NCI-H345 (cell line): ENCODE measurements at regions not wholly inside any gene's neighbourhood (a gene's known extent, or its start where the extent isn't known, plus 50 kb on each side); places are given as distances from the start of the nearest gene placed in this dataset.
A peak's percentile ranks its signal among the peaks of the same experiment; 100 is the strongest.
"Not testable (repeated sequence)": the region's sequence is repeated elsewhere in the genome, so short reads cannot be mapped to it uniquely, and the experiment has no call there.

Experiments used
- DNase-seq: peaks from one replicate; lab custom pipeline; 2025; lab: John Stamatoyannopoulos, UW

DNA sequence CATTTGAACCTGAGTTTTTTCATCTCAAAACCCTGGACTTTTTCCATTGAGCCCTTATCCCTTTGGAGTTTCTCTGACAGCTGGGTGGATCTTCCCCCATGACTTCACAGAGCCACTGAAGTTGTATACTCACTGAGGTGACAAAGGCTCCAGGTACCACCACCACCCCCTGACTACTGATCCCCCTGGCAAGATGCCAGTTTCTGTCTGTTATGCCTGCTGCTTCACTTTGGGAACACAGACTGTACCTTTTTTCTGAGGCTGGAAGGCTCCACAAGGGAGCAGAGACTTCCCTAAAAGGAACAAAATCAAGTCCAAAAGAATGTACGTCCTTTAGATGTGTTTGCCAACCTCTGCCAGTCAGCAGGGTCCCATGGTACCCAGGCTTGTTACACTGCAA, 160.3 kb upstream of the JADE1 start:
- peak; percentile 34 for DNase-seq

DNA sequence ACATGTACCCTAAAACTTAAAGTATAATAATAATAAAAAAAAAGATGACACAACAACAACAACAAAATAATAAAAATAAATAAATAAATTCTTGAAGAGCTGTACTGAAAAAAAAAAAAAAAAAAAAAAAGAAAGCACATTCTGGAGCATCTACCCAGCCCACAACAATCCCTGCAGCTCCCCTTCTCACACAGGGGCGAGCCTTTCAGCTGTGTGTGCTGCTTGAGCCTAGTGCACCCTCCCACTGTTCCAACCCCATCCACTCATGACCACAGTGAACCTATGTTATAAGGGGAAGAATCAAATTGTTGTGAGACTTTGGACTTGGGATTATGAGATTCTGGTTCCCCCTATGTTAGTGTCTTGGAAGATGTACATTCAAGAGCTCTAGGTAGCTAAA, 161.5 kb upstream of the JADE1 start:
- no peak for DNase-seq

DNA sequence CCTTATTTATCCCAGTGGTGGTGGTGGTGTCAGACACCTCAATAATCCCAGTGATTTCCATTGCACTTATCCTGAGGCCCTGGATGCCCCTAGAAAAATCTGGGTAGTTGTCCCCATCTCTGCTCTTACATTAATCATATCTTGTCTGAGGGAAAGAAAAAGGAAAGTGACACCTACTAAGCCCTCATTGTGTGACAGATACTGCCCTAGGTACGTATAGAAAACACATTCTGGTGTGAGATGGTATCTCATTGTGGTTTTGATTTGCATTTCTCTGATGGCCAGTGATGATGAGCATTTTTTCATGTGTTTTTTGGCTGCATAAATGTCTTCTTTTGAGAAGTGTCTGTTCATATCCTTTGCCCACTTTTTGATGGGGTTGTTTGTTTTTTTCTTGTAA, 162.6 kb upstream of the JADE1 start:
- not testable (repeated sequence) for DNase-seq

DNA sequence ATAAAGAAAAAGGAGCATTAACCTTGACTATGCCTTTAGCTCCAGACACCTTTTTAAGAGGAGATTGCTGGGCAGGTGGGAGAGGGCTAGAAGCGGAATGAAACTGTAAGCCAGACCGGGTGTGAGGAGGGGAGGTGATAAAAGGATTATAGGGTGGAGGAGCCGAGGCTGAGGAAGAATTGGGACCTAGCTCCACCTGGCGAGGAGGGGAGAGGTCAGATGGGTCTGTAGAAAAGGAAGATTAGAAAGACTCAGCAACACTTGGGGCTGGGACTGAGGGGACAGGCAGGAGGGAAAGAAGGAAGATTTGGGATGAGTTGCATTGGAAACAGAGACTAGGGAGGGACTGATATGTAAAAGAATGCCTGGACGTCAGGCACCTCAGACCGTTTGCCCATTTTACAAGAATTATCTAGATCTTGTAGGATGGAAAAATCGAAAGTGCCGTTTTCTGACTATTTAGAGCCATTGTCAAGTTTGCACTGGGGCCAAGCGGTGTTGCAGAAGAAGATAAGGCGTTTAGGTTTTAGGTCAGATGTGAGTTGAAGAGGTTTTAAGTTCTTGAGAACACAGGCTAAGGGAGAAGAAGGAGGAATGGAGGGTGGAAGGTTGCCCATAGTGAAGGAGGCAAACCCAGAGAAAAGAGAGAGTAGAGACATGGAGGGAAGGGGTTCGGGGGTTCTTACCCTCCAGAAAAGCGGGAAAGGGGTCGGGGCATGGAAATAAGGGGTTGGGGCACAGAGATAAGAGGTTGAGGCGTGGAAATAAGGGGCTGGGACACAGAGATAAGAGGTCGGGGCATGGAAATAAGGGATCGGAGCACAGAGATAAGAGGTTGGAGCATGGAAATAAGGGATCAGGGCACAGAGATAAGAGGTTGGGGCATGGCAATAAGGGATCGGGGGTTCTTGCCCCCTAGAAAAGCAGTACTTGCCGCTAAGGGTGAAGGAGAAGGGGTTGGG, 164.5 kb upstream of the JADE1 start:
- not testable (repeated sequence) for DNase-seq

DNA sequence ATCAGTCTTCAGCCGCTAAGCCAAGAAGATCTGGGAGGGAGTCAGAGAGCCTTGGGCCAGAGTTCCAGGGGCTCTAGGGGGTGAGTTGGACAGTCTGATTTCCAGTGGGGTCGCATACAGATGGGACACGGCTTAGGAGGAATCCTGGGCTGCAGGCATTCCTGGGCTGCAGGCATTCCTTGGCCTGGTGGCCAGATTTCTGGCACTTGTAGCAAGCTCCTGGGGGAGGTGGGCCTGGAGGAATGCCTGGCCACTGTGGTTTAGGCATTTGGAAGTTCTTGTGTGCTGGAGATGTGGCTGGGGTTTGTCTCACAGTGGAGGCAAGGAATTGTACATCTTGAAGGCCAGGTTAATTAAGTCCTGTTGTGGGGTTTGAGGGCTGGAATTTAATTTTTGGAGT, 165.4 kb upstream of the JADE1 start:
- not testable (repeated sequence) for DNase-seq

DNA sequence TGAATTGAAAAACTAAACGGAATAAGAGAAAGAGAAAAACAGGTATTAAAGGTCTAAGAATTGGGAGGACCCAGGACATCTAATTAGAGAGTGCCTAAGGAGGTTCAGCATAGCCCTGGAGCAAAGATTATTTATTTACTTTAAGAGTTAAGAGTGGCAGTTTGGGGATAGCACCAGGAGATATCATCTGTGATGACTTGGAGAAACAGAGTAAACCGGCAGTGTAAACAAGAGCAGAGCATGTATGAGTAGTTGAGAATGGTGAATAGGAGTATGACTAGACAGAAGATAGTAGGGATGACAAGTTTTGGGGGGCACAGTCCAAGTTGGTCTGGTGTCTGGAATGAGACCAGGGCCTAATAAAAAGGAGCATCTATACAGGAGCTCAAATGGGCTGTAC, 167.9 kb upstream of the JADE1 start:
- not testable (repeated sequence) for DNase-seq

DNA sequence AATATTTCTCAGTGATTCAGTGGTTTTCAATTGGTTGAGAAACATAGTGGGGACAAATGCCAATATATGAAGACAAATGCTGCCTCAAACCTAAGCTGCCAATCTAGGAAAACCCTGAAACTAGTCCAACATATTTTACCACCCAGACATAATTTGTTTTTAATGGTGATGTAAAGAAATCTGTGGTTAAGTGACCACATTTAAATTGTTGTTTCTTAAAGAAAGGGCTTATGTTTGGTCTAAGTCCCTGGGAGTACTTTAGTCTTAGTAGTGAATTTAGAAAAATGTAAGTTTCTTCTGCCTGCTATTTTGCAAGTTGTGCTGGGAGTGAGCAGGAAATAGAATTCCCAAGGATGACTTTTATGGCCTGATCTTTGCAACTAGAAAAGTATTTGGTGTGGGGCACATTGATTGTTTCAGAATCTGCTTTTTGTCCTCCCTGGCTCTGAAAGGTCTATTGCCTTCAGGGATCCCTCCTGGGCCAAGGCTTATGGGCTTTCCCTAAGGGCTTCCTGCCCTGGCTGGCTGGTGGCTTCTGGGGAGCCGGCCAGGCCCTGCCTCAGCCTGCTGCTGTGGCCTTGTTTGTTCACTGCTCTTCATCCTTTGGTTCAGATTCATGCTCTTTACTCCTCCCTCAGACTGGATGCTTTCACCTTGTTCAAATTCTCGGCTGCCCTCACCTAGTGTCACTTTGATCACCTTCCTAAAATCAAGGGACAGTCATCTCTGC, 169.8 kb upstream of the JADE1 start:
- no peak for DNase-seq

DNA sequence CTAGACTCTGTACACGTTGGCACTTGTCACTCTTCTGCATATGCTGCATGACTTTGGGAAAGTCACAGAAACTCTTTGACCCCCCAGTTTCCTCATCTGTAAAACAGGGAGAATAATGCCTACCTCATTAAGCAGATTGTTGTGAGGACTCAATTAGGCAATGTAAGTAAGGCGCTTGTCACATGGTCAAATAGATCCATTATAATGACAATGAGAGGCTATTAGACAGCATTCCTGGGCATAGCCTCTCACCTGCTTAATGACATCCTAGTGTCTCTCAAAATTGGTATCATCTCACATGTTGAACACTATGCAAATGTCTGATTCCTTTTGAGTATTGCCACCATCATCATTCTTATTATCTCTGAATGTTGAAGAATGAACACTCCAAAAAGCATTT, 172.6 kb upstream of the JADE1 start:
- DNase-seq, result no peak

DNA sequence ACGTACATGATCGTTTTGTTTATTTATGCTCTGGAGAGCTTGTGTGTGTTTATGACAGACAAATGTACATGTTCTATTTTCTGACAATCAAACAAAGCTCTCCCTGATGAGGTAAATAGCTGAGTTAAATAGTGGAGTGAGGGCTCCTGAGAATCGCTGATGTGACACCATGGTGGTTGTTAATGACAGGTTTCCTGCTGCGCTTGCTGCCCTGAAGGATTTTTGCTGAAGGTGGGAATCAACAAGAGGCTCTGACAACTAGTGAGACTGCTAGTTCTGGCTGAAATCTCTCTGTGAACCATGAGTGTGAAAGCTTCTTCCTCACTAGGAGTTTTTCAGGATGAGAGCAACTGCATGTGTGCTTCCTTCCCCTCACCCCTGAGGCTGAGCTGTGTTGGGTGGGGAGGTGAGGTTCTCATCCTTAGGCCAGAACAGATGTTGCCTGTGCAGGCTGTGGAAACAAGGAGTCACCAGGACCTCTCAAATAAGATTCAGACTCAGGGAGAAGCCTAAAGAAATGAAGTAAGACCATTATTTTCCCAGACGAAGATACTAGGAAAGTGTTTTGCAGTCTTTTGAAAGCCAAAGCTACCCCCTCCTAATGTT, 173.4 kb upstream of the JADE1 start:
- DNase-seq, result no peak

DNA sequence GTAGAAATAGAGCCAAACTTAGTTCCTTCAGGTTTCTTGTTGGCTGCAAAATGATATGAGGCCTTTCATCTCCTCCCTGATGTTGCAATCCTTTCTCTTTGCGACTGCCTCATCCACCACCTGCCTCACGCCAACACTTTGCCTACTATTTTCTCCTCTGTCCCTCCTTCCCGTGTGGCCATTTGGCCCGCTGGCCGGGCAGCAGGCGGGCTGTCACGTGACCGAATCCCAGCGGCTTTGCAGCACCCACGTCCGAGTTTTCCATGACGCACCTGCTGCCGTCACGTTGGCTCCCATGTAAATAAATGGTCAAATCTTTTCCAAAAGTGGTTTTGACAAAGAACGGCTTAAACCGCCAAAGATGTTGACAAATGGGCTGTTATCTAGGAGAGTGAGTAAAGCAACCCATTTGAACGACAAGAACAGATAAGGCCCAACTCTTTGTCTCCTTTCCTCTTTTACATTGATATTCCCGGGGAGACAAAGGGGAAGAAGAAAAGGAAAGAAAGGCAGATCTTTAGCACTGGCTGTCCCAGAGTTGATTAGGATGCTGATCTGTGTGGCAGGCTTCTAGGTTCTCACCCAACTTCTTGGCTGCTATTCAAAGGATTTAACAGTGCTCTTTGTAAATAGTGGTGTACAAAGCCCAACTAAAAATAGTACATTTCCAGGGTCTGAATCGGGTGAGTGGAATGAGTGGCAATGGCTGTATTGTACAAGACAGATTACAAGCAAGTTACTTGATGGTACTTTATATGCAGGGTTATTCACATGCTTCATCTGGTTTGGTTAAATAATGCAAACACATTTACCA, 174.2 kb upstream of the JADE1 start:
- DNase-seq, result peak; percentile 86

DNA sequence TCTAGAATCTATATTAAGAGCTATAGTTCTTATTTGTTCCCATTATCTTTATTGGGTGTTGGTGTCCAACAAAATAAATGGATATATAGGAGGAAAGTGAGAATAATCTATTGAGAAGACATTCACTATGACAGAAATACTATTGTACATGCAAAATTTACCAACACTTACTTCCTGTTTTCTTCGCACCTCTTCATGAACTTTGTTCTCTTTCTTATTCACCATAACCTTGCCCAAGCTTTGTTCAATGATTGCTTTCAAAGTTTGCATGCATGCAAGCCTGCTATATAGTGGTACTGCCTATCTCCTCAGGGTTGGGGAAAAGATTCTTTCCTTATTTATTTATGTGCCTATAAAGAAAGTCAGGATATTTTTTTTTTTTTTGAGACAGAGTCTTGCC, 176.4 kb upstream of the JADE1 start:
- no peak for DNase-seq

DNA sequence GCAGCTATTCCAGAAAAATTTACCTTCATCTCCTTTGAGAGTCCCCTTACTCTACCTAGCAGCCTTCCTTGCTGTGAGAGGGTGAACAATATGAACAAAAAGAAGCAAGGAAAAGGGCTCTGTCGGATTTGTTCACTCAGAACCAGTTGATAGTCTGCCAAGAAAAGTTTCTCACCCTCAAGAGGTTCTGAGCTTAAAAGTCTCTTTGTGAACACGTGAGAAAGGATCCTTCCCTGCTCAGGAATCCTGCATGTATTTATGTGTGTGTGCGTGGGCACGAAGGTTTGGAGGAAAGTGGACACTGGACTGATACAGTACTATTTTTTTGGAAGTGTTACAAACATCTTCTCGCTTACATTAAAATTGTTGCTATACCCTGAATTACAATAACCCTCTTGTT, 178.6 kb upstream of the JADE1 start:
- no peak for DNase-seq

DNA sequence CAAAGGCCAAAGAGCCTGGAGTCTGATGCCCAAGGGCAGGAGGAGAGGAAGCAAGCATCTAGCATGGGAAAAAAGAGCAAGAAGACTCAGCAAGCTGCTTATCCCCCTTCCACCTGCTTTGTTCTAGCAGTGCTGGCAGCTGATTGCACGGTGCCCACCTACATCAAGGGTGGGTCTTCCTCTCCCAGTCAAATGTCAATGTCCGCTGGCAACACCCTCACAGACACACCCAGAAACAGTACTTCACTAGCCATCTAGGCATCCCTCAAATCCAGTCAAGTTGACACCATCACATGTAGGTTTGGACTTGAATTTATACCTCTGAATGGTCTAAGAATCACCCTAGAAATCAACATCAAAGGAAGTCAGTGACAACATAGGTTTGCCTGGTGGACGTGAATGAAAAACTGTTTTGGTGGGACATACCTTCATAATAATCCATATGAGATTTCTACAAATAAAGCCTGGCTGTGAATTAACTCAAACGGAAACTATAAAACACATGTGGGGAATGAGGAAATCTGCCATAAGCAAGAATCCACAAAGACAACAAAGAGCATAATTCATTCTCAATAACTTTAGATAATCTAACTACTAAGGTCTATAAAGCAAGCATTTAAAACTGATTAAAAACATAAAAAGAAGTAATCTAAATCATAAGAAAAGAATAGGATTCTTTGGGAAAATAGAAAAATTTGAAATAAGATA, 185.8 kb upstream of the JADE1 start:
- no peak for DNase-seq

DNA sequence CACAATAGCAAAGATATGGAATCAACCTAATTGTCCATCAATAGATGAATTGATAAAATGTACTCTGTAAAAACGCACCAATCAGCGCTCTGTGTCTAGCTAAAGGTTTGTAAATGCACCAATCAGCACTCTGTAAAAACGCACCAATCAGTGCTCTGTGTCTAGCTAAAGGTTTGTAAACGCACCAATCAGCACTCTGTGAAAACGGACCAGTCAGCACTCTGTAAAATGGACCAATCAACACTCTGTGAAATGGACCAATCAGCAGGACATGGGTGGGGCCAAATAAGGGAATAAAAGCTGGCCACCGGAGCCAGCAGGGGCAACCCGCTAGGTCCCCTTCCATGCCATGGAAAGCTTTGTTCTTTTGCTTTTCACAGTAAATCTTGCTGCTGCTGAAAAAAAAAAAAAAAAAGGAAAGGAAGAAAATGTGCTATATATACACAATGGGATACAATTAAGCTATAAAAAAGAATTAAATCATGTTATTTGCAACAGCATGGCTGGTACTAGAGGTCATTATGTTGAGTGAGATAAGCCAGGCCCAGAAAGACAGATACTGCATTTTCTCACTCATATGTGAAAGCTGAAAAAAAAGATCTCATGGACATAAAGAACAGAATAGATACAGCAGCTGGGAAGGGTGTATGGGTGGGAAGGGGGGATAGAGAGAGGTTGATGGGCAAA, 189.1 kb upstream of the JADE1 start:
- not testable (repeated sequence) for DNase-seq

DNA sequence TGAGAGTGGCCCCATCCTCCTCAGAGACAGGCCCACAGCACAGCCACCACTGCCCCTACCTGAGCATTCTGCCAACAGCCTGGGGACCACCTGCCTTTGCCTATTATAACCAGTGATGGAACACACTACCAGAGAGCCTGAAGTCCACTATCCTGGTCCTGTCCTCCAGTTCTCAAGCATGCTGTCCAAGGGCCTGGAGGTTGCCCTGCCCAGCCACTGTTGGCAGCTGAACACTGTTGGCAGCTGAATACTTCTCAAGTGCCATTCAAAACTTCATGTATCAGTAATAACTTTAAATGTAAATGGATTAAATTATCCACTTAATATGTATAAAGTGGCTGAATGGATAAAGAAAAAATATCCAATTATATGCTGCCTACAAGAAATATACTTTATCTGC, 194.3 kb upstream of the JADE1 start:
- DNase-seq, result no peak

DNA sequence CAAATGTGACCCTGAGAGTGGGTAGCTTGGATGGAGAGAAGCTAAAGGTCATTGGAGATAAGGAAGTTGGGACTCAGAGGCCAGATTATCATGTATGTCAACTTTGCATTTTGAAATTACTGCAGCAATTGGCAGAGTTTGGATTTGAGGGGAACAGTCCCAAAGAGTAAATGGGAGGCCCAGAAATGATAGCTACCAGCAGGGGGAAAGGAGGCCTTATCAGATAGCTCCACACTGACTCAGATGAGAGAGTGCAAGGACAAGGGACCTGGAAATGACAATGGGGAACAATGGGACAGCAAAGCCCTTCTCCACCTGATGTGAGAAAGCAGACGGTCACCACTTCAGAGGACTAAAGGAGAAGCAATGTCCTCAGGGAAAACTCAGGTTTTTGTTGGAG, 201.5 kb upstream of the JADE1 start:
- DNase-seq, result no peak

DNA sequence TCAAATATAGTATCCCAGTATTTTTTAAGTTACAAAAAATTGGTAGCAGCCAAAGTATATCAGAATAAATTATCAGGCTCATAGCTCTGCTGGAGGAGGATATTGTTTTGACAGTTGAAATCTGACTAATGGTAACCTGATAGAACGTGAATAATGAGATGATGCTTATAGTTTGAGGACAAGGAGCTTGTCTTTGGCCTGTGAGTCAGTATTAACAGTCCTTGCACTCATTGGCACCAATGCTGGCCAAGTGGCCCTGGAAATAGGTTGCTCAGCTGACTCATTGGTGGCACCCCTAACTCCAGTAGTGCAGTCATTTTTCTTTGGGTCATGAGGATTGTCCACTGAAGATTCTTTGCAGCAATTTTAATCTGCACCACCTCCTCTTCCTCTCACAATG, 203.3 kb upstream of the JADE1 start:
- no peak for DNase-seq

DNA sequence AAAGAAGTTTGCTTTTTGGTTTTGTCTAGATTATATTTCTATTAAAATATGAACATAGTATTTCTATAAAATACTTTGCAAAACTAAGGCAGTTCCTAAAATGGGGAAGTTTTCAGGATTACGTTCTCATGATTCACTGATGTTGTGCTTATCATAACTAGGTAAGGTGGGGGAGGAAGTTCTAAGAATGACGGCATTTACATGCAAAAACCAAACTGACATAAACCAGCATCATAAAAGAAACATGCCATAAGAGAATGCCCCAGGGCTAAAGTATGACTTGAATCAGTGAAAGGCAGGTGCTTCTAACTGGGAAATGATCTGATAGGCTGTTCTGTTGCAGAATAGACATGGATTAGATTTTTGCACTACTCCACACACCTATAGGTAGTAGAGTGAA, 204.7 kb upstream of the JADE1 start:
- no peak for DNase-seq

DNA sequence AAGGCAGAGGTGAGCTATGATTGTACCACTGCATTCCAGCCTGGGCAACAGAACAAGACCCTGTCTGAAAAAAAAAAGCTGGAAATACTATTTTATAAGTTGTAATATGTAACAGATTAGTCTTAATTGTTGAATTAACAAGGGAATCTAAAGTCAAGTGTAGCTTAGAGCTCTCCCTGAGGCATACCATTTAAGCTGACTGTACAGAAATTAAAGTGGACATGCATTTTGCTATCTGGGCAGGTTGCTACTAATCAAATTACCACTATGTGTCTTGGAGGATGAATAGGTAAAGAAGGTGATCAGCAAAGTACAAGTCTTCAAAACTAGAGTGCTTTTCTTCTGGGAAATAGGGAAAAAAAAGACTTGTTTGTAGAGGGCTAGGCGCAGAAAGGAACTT, 205.3 kb upstream of the JADE1 start:
- no peak for DNase-seq

DNA sequence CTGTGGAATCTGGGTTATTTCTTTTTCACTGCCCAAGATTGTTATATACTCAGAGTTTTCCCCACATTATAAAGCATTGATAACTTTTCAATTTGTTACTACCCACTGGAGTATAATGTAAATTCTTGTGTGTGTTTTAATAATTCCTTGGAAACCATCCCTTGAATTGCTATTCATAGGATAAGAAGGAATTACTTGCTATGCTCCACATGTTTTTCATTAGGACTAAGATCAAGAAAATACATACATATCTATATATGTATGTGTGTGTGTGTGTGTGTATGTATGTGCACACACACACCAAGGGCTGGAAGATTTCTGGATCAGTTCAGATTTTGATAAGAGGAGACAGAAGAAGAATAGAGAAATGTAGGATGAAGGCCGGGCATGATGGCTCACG, 206.4 kb upstream of the JADE1 start:
- no peak for DNase-seq
